GM12878 (cell line): ENCODE measurements at regions not wholly inside any gene's neighbourhood (a gene's known extent, or its start where the extent isn't known, plus 50 kb on each side); places are given as distances from the start of the nearest gene placed in this dataset.

Source experiments
- ELK1 ChIP-seq: IDR thresholded peaks from 2 replicates; pipeline ENCODE4 v1.6.1; 2012; ENCODE audit warnings: low read depth, low read length, improper control_type of control experiment
- HDAC6 ChIP-seq: fragments of 200-600 bp; sonication (generic); IDR thresholded peaks from one replicate; pipeline ENCODE4 v1.8.0; 2017; ENCODE audit warnings: antibody characterized with exemption; ENCODE audit not compliant: unreplicated experiment
- POLR2AphosphoS5 ChIP-seq: IDR thresholded peaks from 2 replicates; pipeline ENCODE4 v1.6.1; 2011; ENCODE audit warnings: mild to moderate bottlenecking, low read length, inconsistent platforms
- RAD21 ChIP-seq: IDR thresholded peaks from 2 replicates; pipeline ENCODE4 v1.6.1; 2011; ENCODE audit warnings: mild to moderate bottlenecking, low read depth, low read length, moderate library complexity; ENCODE audit not compliant: insufficient read depth
- SREBF1 ChIP-seq: IDR thresholded peaks from 2 replicates; pipeline ENCODE4 v1.6.1; 2012; ENCODE audit warnings: mild to moderate bottlenecking, low read length
- TAF1 ChIP-seq: IDR thresholded peaks from 2 replicates; pipeline ENCODE4 v1.6.1; 2011; ENCODE audit warnings: mild to moderate bottlenecking, low read depth, low read length, borderline replicate concordance
- TF ChIP-seq, protein P1 (sequence below): IDR thresholded peaks from 2 replicates; pipeline ENCODE4 v1.6.1; 2012; ENCODE audit warnings: low read depth, low read length, improper control_type of control experiment
- TF ChIP-seq, protein P2 (sequence below), 3 experiments: IDR thresholded peaks in 2 of 3; conservative IDR thresholded peaks in 1 of 3; 2 replicates each; pipeline ENCODE4 v1.5.1; 2011; ENCODE audit warnings: low read depth in 3 of 3, low read length in 3 of 3, mild to moderate bottlenecking in 3 of 3, control low read depth in 2 of 3, moderate library complexity in 2 of 3, inconsistent platforms in 1 of 3, mixed read lengths in 1 of 3; ENCODE audit not compliant: control insufficient read depth in 2 of 3, insufficient read depth in 1 of 3; ENCODE audit errors: extremely low read depth in 1 of 3

- TF ChIP-seq POLR2AphosphoS5 (no peak), ELK1 (no peak), HDAC6 (no peak), TAF1 (no peak), RAD21 (no peak), SREBF1 (no peak)
- TF ChIP-seq, protein P1, sequence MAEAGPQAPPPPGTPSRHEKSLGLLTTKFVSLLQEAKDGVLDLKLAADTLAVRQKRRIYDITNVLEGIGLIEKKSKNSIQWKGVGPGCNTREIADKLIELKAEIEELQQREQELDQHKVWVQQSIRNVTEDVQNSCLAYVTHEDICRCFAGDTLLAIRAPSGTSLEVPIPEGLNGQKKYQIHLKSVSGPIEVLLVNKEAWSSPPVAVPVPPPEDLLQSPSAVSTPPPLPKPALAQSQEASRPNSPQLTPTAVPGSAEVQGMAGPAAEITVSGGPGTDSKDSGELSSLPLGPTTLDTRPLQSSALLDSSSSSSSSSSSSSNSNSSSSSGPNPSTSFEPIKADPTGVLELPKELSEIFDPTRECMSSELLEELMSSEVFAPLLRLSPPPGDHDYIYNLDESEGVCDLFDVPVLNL: no peak
- TF ChIP-seq, protein P2, sequence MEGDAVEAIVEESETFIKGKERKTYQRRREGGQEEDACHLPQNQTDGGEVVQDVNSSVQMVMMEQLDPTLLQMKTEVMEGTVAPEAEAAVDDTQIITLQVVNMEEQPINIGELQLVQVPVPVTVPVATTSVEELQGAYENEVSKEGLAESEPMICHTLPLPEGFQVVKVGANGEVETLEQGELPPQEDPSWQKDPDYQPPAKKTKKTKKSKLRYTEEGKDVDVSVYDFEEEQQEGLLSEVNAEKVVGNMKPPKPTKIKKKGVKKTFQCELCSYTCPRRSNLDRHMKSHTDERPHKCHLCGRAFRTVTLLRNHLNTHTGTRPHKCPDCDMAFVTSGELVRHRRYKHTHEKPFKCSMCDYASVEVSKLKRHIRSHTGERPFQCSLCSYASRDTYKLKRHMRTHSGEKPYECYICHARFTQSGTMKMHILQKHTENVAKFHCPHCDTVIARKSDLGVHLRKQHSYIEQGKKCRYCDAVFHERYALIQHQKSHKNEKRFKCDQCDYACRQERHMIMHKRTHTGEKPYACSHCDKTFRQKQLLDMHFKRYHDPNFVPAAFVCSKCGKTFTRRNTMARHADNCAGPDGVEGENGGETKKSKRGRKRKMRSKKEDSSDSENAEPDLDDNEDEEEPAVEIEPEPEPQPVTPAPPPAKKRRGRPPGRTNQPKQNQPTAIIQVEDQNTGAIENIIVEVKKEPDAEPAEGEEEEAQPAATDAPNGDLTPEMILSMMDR (IDR thresholded peaks at IDR 0.05 in 2 of 3, conservative IDR thresholded peaks at IDR 0.05 in 1 of 3; ENCODE audit: control insufficient read depth in 2 of 3, extremely low read depth in 1 of 3, insufficient read depth in 1 of 3, low read depth in 3 of 3, low read length in 3 of 3): no peak
These were observed 73.5 kb downstream of the TFPI2 start for GRCh38 chr7:93817004-93817403.
